PC-9 (cell line): ENCODE measurements at regions not wholly inside any gene's neighbourhood (a gene's known extent, or its start where the extent isn't known, plus 50 kb on each side); places are given as distances from the start of the nearest gene placed in this dataset.

ENCODE experiments used
- BruUV-seq: library from RNA; stranded (reverse); fragments of 400-500 nt; replicated peaks from 2 replicates; lab custom pipeline; 2021; lab: Mats Ljungman, UMichigan
- CTCF ChIA-PET: fragments of 300-600 bp; sonication (Branson Sonifier 250); formaldehyde crosslinking; loops from one replicate; lab custom pipeline; 2022; ENCODE audit warnings: antibody characterized with exemption; lab: Charles Lee
- POLR2A ChIA-PET: fragments of 300-600 bp; sonication (Branson Sonifier 250); formaldehyde crosslinking; loops from one replicate; lab custom pipeline; 2022; ENCODE audit warnings: antibody characterized with exemption; ENCODE audit not compliant: unreplicated experiment; lab: Charles Lee
- DNase-seq, 2 experiments: peaks; one replicate each; pipeline versions ENCODE4 v3.0.0 to v3.0.0-alpha.2; 2015 to 2022; ENCODE audit warnings: mixed read lengths in 1 of 2
- H2AFZ ChIP-seq: fragments of 200-600 bp; sonication (generic); 2 replicates; pipeline ENCODE4 v1.8.1; 2017; ENCODE audit warnings: antibody characterized with exemption
- H3F3A ChIP-seq: fragments of 200-600 bp; sonication (generic); 2 replicates; pipeline ENCODE4 v1.8.1; 2017; ENCODE audit warnings: antibody characterized with exemption, mild to moderate bottlenecking, low read depth; ENCODE audit not compliant: insufficient read depth
- H3K27ac ChIP-seq: fragments of 200-600 bp; sonication (generic); 2 replicates; pipeline ENCODE4 v1.6.1; 2016; ENCODE audit warnings: mixed run types
- H3K27me3 ChIP-seq: fragments of 200-600 bp; sonication (generic); 2 replicates; pipeline ENCODE4 v1.6.1; 2016; ENCODE audit warnings: low read depth, mixed run types; ENCODE audit not compliant: insufficient read depth
- H3K36me3 ChIP-seq: fragments of 200-600 bp; sonication (generic); 2 replicates; pipeline ENCODE4 v1.6.1; 2016; ENCODE audit warnings: low read depth, mixed run types
- H3K4me1 ChIP-seq: fragments of 200-600 bp; sonication (generic); replicated peaks from 2 replicates; pipeline ENCODE4 v1.6.1; 2016; ENCODE audit warnings: mixed run types; ENCODE audit not compliant: insufficient read depth
- H3K4me2 ChIP-seq: fragments of 200-600 bp; sonication (generic); 2 replicates; pipeline ENCODE4 v1.6.1; 2017; ENCODE audit warnings: mixed run types
- H3K4me3 ChIP-seq: fragments of 200-600 bp; sonication (generic); 2 replicates; pipeline ENCODE4 v1.6.1; 2016; ENCODE audit warnings: mixed run types
- H3K79me2 ChIP-seq: fragments of 200-600 bp; sonication (generic); 2 replicates; pipeline ENCODE4 v1.6.1; 2017; ENCODE audit warnings: low read depth, mixed run types
- H3K9me2 ChIP-seq: fragments of 200-600 bp; sonication (generic); 2 replicates; pipeline ENCODE4 v1.8.1; 2017; ENCODE audit warnings: mild to moderate bottlenecking; ENCODE audit not compliant: insufficient read depth
- H3K9me3 ChIP-seq: fragments of 200-600 bp; sonication (generic); 2 replicates; pipeline ENCODE4 v1.8.1; 2016; ENCODE audit warnings: low read depth; ENCODE audit not compliant: insufficient read depth
- H4K20me1 ChIP-seq: fragments of 200-600 bp; sonication (generic); 2 replicates; pipeline ENCODE4 v1.8.1; 2017; ENCODE audit not compliant: insufficient read depth
- EZH2 ChIP-seq: fragments of 200-600 bp; sonication (generic); IDR thresholded peaks from 2 replicates; pipeline ENCODE4 v1.8.0; 2017; ENCODE audit warnings: antibody characterized with exemption, low read depth
- intact Hi-C: fragments of 100-400 bp; cut with micrococcal nuclease; formaldehyde crosslinking; loops from one replicate; pipeline ENCODE4 v1.10.0; 2022; ENCODE audit not compliant: unreplicated experiment
- TF ChIP-seq, protein P1 (sequence below): fragments of 200-600 bp; sonication (generic); conservative IDR thresholded peaks from 2 replicates; pipeline ENCODE4 v1.6.1; 2017; ENCODE audit warnings: mixed run types, antibody characterized with exemption, mild to moderate bottlenecking, moderate library complexity

DNA sequence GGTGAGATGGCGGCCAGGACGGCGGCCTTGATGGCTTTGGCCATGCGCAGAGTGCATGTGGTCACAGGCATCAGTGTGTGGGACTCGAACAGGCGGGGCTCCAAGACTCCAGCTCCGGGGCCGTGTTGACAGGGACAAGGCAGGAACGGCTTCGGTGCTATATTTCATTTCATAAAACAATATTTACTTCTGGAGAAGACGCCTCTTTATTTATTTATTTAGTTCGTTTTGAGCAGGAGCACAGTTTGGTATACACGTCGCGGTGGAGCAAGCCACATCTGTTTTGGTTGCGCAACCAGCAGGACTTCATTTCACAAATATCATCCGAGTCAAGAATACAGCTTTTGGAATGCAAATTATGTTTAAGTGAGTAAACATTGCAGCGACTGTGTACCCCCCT is 166.7 kb upstream of the TSHZ3 start:
- no peaks in the 10 kb centered on the region for H4K20me1 ChIP-seq
- POLR2A ChIA-PET, result no interaction called here
- CTCF ChIA-PET, result no interaction called here
- H3K4me3 ChIP-seq, result no peak overlapping the region
- intact Hi-C loops, result no loop called here
- peaks cover 62% of the 10 kb centered on the region for H3K27me3 ChIP-seq
- H3K4me2 ChIP-seq, result no peak overlapping the region
- H3K9me2 ChIP-seq, result no peaks in the 10 kb centered on the region
- no peak overlapping the region for H2AFZ ChIP-seq
- H3F3A ChIP-seq, result no peaks in the 10 kb centered on the region
- no peak for TF ChIP-seq EZH2
- TF ChIP-seq, protein P1, sequence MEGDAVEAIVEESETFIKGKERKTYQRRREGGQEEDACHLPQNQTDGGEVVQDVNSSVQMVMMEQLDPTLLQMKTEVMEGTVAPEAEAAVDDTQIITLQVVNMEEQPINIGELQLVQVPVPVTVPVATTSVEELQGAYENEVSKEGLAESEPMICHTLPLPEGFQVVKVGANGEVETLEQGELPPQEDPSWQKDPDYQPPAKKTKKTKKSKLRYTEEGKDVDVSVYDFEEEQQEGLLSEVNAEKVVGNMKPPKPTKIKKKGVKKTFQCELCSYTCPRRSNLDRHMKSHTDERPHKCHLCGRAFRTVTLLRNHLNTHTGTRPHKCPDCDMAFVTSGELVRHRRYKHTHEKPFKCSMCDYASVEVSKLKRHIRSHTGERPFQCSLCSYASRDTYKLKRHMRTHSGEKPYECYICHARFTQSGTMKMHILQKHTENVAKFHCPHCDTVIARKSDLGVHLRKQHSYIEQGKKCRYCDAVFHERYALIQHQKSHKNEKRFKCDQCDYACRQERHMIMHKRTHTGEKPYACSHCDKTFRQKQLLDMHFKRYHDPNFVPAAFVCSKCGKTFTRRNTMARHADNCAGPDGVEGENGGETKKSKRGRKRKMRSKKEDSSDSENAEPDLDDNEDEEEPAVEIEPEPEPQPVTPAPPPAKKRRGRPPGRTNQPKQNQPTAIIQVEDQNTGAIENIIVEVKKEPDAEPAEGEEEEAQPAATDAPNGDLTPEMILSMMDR, result no peak
- no peaks in the 10 kb centered on the region for H3K36me3 ChIP-seq
- H3K79me2 ChIP-seq, result no peaks in the 10 kb centered on the region
- no peaks in the 10 kb centered on the region for H3K9me3 ChIP-seq
- no peak for DNase-seq
- H3K4me1 ChIP-seq, result no peaks in the 10 kb centered on the region
- BruUV-seq, result no TSS peak
- no peak overlapping the region for H3K27ac ChIP-seq

DNA sequence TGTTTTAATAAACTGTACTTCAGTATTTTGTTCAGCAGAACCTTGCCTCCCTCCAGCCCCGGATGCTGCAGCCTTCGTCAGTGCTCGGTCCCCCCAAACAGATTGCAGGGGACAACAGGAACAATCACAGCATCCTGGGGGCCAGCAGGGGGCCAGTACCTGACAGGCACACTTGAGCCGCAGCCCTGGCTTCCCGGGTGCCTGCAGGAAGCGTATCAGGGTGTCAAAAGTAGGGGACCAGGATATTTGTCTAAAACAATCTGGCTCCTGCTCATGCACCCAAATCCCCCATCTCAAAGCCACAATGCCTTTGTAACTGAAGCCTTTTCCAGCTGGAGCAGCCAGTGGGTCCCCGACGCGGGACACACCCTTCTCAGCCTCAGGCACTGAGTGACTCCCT is 167.5 kb upstream of the TSHZ3 start:
- CTCF ChIA-PET, result no interaction called here
- POLR2A ChIA-PET, result no interaction called here
- Histone ChIP-seq H3F3A (no peaks in the 10 kb centered on the region), H3K4me2 (no peak overlapping the region), H3K4me3 (no peak overlapping the region), H3K27me3 (peaks cover 54% of the 10 kb centered on the region), H2AFZ (no peak overlapping the region), H3K36me3 (no peaks in the 10 kb centered on the region), H3K27ac (no peak overlapping the region), H3K9me2 (no peaks in the 10 kb centered on the region), H3K9me3 (no peaks in the 10 kb centered on the region), H3K79me2 (no peaks in the 10 kb centered on the region), H3K4me1 (no peaks in the 10 kb centered on the region), H4K20me1 (no peaks in the 10 kb centered on the region)
- BruUV-seq, result no TSS peak
- no peak for DNase-seq
- TF ChIP-seq EZH2, result no peak
- TF ChIP-seq, protein P1, result no peak
- intact Hi-C loops, result no loop called here

GRCh38 chr19:31517224-31518180 is 168.3 kb upstream of the TSHZ3 start:
- POLR2A ChIA-PET, result no interaction called here

More at GRCh38 chr19:31517224-31518180, 168.3 kb upstream of the TSHZ3 start:
- Histone ChIP-seq H3K27me3 (peaks cover 48% of the 10 kb centered on the region), H3K4me1 (no peaks in the 10 kb centered on the region), H3K4me2 (no peak overlapping the region), H3K9me3 (no peaks in the 10 kb centered on the region), H3K4me3 (no peak overlapping the region), H2AFZ (no peak overlapping the region), H3F3A (no peaks in the 10 kb centered on the region), H3K27ac (no peak overlapping the region), H3K79me2 (no peaks in the 10 kb centered on the region), H3K36me3 (no peaks in the 10 kb centered on the region), H3K9me2 (no peaks in the 10 kb centered on the region), H4K20me1 (no peaks in the 10 kb centered on the region)
- CTCF ChIA-PET, result no interaction called here
- no peak for TF ChIP-seq EZH2
- TF ChIP-seq, protein P1, result no peak
- intact Hi-C loops, result no loop called here
- no TSS peak for BruUV-seq
- DNase-seq, result no peak
